Right cardiac atrium (tissue), 5 donors: ENCODE measurements at regions not wholly inside any gene's neighbourhood (a gene's known extent, or its start where the extent isn't known, plus 50 kb on each side); places are given as distances from the start of the nearest gene placed in this dataset.
"Not testable (repeated sequence)": the region's sequence is repeated elsewhere in the genome, so short reads cannot be mapped to it uniquely, and the experiment has no call there.

Experiments
- ATAC-seq, 2 donors: fragments of 200-7000 bp; cut with Tn5 transposase; one replicate each; pipeline versions ENCODE4 v1.8.0 to v1.9.1; 2020; ENCODE audit warnings: moderate library complexity in 2 of 2, mild to moderate bottlenecking in 1 of 2
- DNase-seq, 3 donors: peaks; one replicate each; pipeline ENCODE4 v3.0.0-alpha.2; 2020
- H3K27ac ChIP-seq: one replicate; pipeline ENCODE4 v1.5.1; 2013; ENCODE audit warnings: mild to moderate bottlenecking, low read length, control low read depth, moderate library complexity
- H3K27me3 ChIP-seq: one replicate; pipeline ENCODE4 v1.6.1; 2013; ENCODE audit not compliant: control insufficient read depth, insufficient read depth
- H3K4me1 ChIP-seq: one replicate; pipeline ENCODE4 v1.6.1; 2013; ENCODE audit warnings: low read length; ENCODE audit not compliant: control insufficient read depth, insufficient read depth
- H3K4me3 ChIP-seq: one replicate; pipeline ENCODE4 v1.5.1; 2013; ENCODE audit warnings: low read length, control low read depth
- H3K9me3 ChIP-seq: one replicate; pipeline ENCODE4 v1.6.1; 2013; ENCODE audit warnings: low read length; ENCODE audit not compliant: control insufficient read depth
- WGBS: extraction: QIAGEN DNeasy Blood & Tissue Kit; methylation state at CpG from one replicate; pipeline ENCODE4 v1.1.7; 2013; 5-methylcytosine and 5-hydroxymethylcytosine counted together
- intact Hi-C, 4 donors: fragments of 100-400 bp; cut with DNase I; formaldehyde crosslinking; loops; one replicate each; pipeline versions ENCODE4 v1.11.0 to v1.14.0; 2022 to 2023
- donor health status: healthy with polysubstance abuse.
- donor health status: DM: no; HTN: yes; CAD: no.
- donor health status: DM: no; HTN: no; CAD: no.
- donor health status: DM: no; HTN: yes; CAD: no; lungs with severe emphysema.
- donor health status: DM: yes; HTN: yes; CAD: no.

- H3K27ac ChIP-seq = no peak overlapping the region
- no peaks in the 10 kb centered on the region for H3K27me3 ChIP-seq
- DNase-seq (no peak), ATAC-seq (no peak)
- intact Hi-C loops = no loop called here
- no peaks in the 10 kb centered on the region for H3K9me3 ChIP-seq
- no peak overlapping the region for H3K4me3 ChIP-seq
- WGBS = 80% methylated on average over 4 of the region's 4 CpGs
- no peaks in the 10 kb centered on the region for H3K4me1 ChIP-seq
Measured at GRCh38 chr3:186453531-186453930, 90.6 kb downstream of the CRYGS start.

- H3K27ac ChIP-seq = no peak overlapping the region
- H3K4me3 ChIP-seq = no peak overlapping the region
- ATAC-seq (no peak), DNase-seq (no peak)
- 81% methylated on average over 8 of the region's 8 CpGs for WGBS
- no peaks in the 10 kb centered on the region for H3K4me1 ChIP-seq
- H3K27me3 ChIP-seq = no peaks in the 10 kb centered on the region
- H3K9me3 ChIP-seq = no peaks in the 10 kb centered on the region
- intact Hi-C loops = no loop called here
Measured at GRCh38 chr3:186452517-186452916, 90.5 kb upstream of the DGKG start.

- WGBS = 88% methylated on average over 6 of the region's 6 CpGs
- Histone ChIP-seq H3K27ac (no peak overlapping the region), H3K4me3 (no peak overlapping the region), H3K27me3 (no peaks in the 10 kb centered on the region), H3K4me1 (no peaks in the 10 kb centered on the region), H3K9me3 (no peaks in the 10 kb centered on the region)
- intact Hi-C loops = no loop called here
- ATAC-seq = no peak
- DNase-seq = no peak
Measured at GRCh38 chr3:186451371-186451770, 89.3 kb upstream of the DGKG start.

- intact Hi-C loops = no loop called here
- peaks cover 1% of the 10 kb centered on the region for H3K4me1 ChIP-seq
- H3K9me3 ChIP-seq = no peaks in the 10 kb centered on the region
- no peak overlapping the region for H3K27ac ChIP-seq
- 78% methylated on average over 7 of the region's 7 CpGs for WGBS
- H3K4me3 ChIP-seq = no peak overlapping the region
- DNase-seq (no peak), ATAC-seq (no peak)
- H3K27me3 ChIP-seq = no peaks in the 10 kb centered on the region
Measured at GRCh38 chr3:186444974-186445373, 82.9 kb upstream of the DGKG start.

GRCh38 chr3:186444288-186444687 is 82.3 kb upstream of the DGKG start:
- Histone ChIP-seq H3K27ac (no peak overlapping the region), H3K9me3 (no peaks in the 10 kb centered on the region), H3K27me3 (no peaks in the 10 kb centered on the region), H3K4me3 (no peak overlapping the region), H3K4me1 (peaks cover 1% of the 10 kb centered on the region)
- ATAC-seq (no peak), DNase-seq (no peak)
- intact Hi-C loops = no loop called here

- H3K4me1 ChIP-seq, DNase-seq, intact Hi-C loops, H3K27ac ChIP-seq, ATAC-seq, H3K4me3 ChIP-seq, H3K9me3 ChIP-seq, H3K27me3 ChIP-seq: not testable (repeated sequence)
- whole genome bisulfite sequencing = 87% methylated on average over 9 of the region's 9 CpGs
Measured at GRCh38 chr3:186442979-186443378, 80.9 kb upstream of the DGKG start.

- peak; percentile 86 to 90 for ATAC-seq
- Histone ChIP-seq H3K9me3 (no peaks in the 10 kb centered on the region), H3K4me1 (peaks cover 1% of the 10 kb centered on the region), H3K27me3 (no peaks in the 10 kb centered on the region), H3K27ac (no peak overlapping the region), H3K4me3 (no peak overlapping the region)
- intact Hi-C loops = no loop called here
- peak in 2 of 3 donors; percentile 38 to 69 for DNase-seq
- 25% methylated on average over 2 of the region's 2 CpGs for WGBS
Measured at GRCh38 chr3:186442162-186442561, 80.1 kb upstream of the DGKG start.

GRCh38 chr3:186440891-186441290 is 78.9 kb upstream of the DGKG start:
- H3K27ac ChIP-seq = peak overlapping the region; percentile 76
- no peaks in the 10 kb centered on the region for H3K27me3 ChIP-seq
- 74% methylated on average over 3 of the region's 3 CpGs for WGBS
- H3K9me3 ChIP-seq = no peaks in the 10 kb centered on the region
- DNase-seq (no peak), ATAC-seq (peak in 1 of 2 donors; percentile 40)
- no peak overlapping the region for H3K4me3 ChIP-seq
- peaks cover 1% of the 10 kb centered on the region for H3K4me1 ChIP-seq
- intact Hi-C loops = no loop called here

- no peak for ATAC-seq
- Histone ChIP-seq H3K4me3 (no peak overlapping the region), H3K9me3 (no peaks in the 10 kb centered on the region), H3K27me3 (no peaks in the 10 kb centered on the region), H3K27ac (no peak overlapping the region), H3K4me1 (peaks cover 1% of the 10 kb centered on the region)
- DNase-seq = no peak
- intact Hi-C loops = no loop called here
- WGBS = 67% methylated on average over 6 of the region's 6 CpGs
Measured at GRCh38 chr3:186439725-186440124, 77.7 kb upstream of the DGKG start.

GRCh38 chr3:186435332-186435731 is 73.3 kb upstream of the DGKG start:
- peak in 1 of 3 donors; percentile 56 for DNase-seq
- H3K9me3 ChIP-seq, H3K27ac ChIP-seq, H3K27me3 ChIP-seq, ATAC-seq, H3K4me3 ChIP-seq, H3K4me1 ChIP-seq, intact Hi-C loops: not testable (repeated sequence)
- 95% methylated on average over 30 of the region's 30 CpGs for WGBS

- H3K4me3 ChIP-seq = no peak overlapping the region
- DNase-seq = no peak
- H3K4me1 ChIP-seq = no peaks in the 10 kb centered on the region
- no peak for ATAC-seq
- no peak overlapping the region for H3K27ac ChIP-seq
- H3K27me3 ChIP-seq = no peaks in the 10 kb centered on the region
- 87% methylated on average over 6 of the region's 6 CpGs for WGBS
- intact Hi-C loops = no loop called here
- no peaks in the 10 kb centered on the region for H3K9me3 ChIP-seq
Measured at GRCh38 chr3:186432944-186433732, 71.1 kb upstream of the DGKG start.

- Histone ChIP-seq H3K9me3 (no peaks in the 10 kb centered on the region), H3K4me1 (no peaks in the 10 kb centered on the region), H3K4me3 (no peak overlapping the region), H3K27ac (no peak overlapping the region), H3K27me3 (no peaks in the 10 kb centered on the region)
- WGBS = 63% methylated on average over 4 of the region's 4 CpGs
- DNase-seq (no peak), ATAC-seq (no peak)
- intact Hi-C loops = no loop called here
Measured at GRCh38 chr3:186432189-186432588, 70.2 kb upstream of the DGKG start.
